ENCODE measurements at regions not wholly inside any gene's neighbourhood (a gene's known extent, or its start where the extent isn't known, plus 50 kb on each side); places are given as distances from the start of the nearest gene placed in this dataset.

DNA sequence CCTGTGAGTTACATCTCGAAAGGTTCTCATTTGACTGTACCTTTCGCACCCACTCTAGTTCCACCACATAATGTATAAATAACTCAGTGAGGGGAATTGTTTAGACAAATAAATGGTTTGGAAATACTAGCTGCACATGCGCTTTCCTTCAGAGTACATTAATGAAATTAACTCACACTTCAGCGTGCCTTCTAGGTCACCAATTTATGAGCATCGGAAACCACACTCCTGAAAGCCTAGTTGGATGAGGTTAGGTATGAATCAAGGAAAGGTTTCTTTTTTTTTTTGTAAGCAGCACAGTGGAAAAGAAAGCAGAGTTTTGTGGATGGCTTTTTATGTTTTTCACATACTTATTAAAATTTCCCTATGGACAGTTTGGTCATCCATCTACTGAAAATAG, 247.8 kb upstream of the TCF21 start (continued):
- TF ChIP-seq, protein P1, sequence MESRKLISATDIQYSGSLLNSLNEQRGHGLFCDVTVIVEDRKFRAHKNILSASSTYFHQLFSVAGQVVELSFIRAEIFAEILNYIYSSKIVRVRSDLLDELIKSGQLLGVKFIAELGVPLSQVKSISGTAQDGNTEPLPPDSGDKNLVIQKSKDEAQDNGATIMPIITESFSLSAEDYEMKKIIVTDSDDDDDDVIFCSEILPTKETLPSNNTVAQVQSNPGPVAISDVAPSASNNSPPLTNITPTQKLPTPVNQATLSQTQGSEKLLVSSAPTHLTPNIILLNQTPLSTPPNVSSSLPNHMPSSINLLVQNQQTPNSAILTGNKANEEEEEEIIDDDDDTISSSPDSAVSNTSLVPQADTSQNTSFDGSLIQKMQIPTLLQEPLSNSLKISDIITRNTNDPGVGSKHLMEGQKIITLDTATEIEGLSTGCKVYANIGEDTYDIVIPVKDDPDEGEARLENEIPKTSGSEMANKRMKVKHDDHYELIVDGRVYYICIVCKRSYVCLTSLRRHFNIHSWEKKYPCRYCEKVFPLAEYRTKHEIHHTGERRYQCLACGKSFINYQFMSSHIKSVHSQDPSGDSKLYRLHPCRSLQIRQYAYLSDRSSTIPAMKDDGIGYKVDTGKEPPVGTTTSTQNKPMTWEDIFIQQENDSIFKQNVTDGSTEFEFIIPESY (IDR thresholded peaks at IDR 0.05): no peak
- TF ChIP-seq TAF1 (IDR thresholded peaks at IDR 0.05; ENCODE audit: borderline replicate concordance, low read depth, low read length): no peak

DNA sequence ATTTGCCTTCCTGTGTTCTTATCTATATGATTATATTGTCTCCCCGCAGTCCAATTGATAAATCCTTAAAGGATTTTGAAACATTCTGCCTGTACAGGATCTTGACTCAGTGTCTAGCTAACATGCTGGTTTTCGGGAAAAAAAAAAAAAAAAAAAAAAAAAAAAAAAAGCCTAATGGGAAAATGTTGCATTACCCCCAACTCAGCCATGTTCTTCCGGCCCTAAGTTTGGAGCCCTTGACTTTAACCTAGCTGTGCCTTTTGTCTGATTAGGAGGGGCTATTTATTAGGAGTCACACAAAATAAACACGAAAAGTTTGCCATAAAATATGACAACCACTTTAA, 244.4 kb upstream of the TCF21 start:
- H3K4me1 ChIP-seq (ENCODE audit: control insufficient read depth, insufficient read depth, low read length): no peaks in the 10 kb centered on the region
- WGBS (ENCODE audit: insufficient coverage, insufficient replicate concordance, low lambda C conversion rate, missing lambda C conversion rate): 36% methylated on average over 3 of the region's 4 CpGs
- H3K79me2 ChIP-seq (ENCODE audit: control insufficient read depth, insufficient read depth, low read length): no peaks in the 10 kb centered on the region
- SMC1A ChIA-PET (ENCODE audit: uncharacterized antibody, unreplicated experiment): no interaction called here
- no peaks in the 10 kb centered on the region for H3K36me3 ChIP-seq (ENCODE audit: control insufficient read depth in 2 of 2, insufficient read depth in 2 of 2, low read length in 1 of 2)
- no peaks in the 10 kb centered on the region for H3K27me3 ChIP-seq (replicated peaks in 1 of 2; ENCODE audit: control insufficient read depth in 2 of 2, insufficient read depth in 2 of 2, low read length in 1 of 2)
- no peak overlapping the region for H3K4me3 ChIP-seq
- intact Hi-C loops (cut with micrococcal nuclease; ENCODE audit: unreplicated experiment): no loop called here
- H3K9me3 ChIP-seq (replicated peaks; ENCODE audit: control insufficient read depth, insufficient read depth, low read length): no peaks in the 10 kb centered on the region
- H3K4me2 ChIP-seq (ENCODE audit: control insufficient read depth, insufficient read depth): no peak overlapping the region
- POLR2A ChIA-PET: no interaction called here
- no peak for ATAC-seq
- FAIRE-seq: no peak
- CTCF ChIA-PET: interaction anchor here (0.6 to 1.8 kb wide), 5 partner anchors 11 to 479 kb away, joined by 3 to 4 read pairs (median 3); no protein-coding TSS in a partner anchor
- H3K27ac ChIP-seq (ENCODE audit: control insufficient read depth, insufficient read depth): no peak overlapping the region
- no peak overlapping the region for H2AFZ ChIP-seq (ENCODE audit: control insufficient read depth, low read depth, low read length)
- RAD21 ChIA-PET (ENCODE audit: unreplicated experiment): no interaction called here
- H4K20me1 ChIP-seq (ENCODE audit: control insufficient read depth, insufficient read depth): no peaks in the 10 kb centered on the region
- no peak overlapping the region for H3K9ac ChIP-seq (ENCODE audit: control insufficient read depth, insufficient read depth, low read length)
- DNase-seq (ENCODE audit: low read depth, low spot score): no peak
- no TSS peak for BruUV-seq (replicated peaks)
- in situ Hi-C loops (cut with MboI): no loop called here
- TF ChIP-seq, protein P2, sequence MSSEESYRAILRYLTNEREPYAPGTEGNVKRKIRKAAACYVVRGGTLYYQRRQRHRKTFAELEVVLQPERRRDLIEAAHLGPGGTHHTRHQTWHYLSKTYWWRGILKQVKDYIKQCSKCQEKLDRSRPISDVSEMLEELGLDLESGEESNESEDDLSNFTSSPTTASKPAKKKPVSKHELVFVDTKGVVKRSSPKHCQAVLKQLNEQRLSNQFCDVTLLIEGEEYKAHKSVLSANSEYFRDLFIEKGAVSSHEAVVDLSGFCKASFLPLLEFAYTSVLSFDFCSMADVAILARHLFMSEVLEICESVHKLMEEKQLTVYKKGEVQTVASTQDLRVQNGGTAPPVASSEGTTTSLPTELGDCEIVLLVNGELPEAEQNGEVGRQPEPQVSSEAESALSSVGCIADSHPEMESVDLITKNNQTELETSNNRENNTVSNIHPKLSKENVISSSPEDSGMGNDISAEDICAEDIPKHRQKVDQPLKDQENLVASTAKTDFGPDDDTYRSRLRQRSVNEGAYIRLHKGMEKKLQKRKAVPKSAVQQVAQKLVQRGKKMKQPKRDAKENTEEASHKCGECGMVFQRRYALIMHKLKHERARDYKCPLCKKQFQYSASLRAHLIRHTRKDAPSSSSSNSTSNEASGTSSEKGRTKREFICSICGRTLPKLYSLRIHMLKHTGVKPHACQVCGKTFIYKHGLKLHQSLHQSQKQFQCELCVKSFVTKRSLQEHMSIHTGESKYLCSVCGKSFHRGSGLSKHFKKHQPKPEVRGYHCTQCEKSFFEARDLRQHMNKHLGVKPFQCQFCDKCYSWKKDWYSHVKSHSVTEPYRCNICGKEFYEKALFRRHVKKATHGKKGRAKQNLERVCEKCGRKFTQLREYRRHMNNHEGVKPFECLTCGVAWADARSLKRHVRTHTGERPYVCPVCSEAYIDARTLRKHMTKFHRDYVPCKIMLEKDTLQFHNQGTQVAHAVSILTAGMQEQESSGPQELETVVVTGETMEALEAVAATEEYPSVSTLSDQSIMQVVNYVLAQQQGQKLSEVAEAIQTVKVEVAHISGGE (CRISPR knock-in tag; IDR thresholded peaks at IDR 0.05): no peak
- TF ChIP-seq MTA3 (IDR thresholded peaks at IDR 0.05; ENCODE audit: borderline replicate concordance, low read length): no peak
- TF ChIP-seq YY1 (IDR thresholded peaks at IDR 0.05; ENCODE audit: low read depth, low read length): no peak
- TF ChIP-seq ETV6 (conservative IDR thresholded peaks at IDR 0.05 in 1 of 2, IDR thresholded peaks at IDR 0.05 in 1 of 2; ENCODE audit: borderline replicate concordance in 1 of 2, low read depth in 1 of 2): no peak
- TF ChIP-seq EP300 (IDR thresholded peaks at IDR 0.05; ENCODE audit: borderline replicate concordance in 1 of 2, control insufficient read depth in 1 of 2, low read depth in 2 of 2, low read length in 2 of 2): no peak
- TF ChIP-seq DPF2 (IDR thresholded peaks at IDR 0.05): no peak
- TF ChIP-seq ZSCAN29 (IDR thresholded peaks at IDR 0.05): no peak
- TF ChIP-seq, protein P3, sequence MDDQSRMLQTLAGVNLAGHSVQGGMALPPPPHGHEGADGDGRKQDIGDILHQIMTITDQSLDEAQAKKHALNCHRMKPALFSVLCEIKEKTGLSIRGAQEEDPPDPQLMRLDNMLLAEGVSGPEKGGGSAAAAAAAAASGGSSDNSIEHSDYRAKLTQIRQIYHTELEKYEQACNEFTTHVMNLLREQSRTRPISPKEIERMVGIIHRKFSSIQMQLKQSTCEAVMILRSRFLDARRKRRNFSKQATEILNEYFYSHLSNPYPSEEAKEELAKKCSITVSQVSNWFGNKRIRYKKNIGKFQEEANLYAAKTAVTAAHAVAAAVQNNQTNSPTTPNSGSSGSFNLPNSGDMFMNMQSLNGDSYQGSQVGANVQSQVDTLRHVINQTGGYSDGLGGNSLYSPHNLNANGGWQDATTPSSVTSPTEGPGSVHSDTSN (IDR thresholded peaks at IDR 0.05; ENCODE audit: insufficient replicate concordance, low read depth, low read length): no peak
- TF ChIP-seq EED (IDR thresholded peaks at IDR 0.05; ENCODE audit: low read depth): no peak
- no peak for TF ChIP-seq MYB (IDR thresholded peaks at IDR 0.05; ENCODE audit: borderline replicate concordance, low read depth, low read length)
- no peak for TF ChIP-seq KDM1A (IDR thresholded peaks at IDR 0.05; ENCODE audit: borderline replicate concordance)
- no peak for TF ChIP-seq IRF4 (IDR thresholded peaks at IDR 0.05; ENCODE audit: low read depth, low read length)
- no peak for TF ChIP-seq LARP7 (IDR thresholded peaks at IDR 0.05)
- TF ChIP-seq BMI1 (IDR thresholded peaks at IDR 0.05; ENCODE audit: borderline replicate concordance): no peak
- TF ChIP-seq SMARCA5 (IDR thresholded peaks at IDR 0.05): no peak
- TF ChIP-seq PML (IDR thresholded peaks at IDR 0.05; ENCODE audit: low read length): no peak
